Choroid plexus epithelial cell (primary cell): ENCODE measurements at regions not wholly inside any gene's neighbourhood (a gene's known extent, or its start where the extent isn't known, plus 50 kb on each side); places are given as distances from the start of the nearest gene placed in this dataset.

Experiments used
- DNase-seq: peaks from one replicate; pipeline ENCODE4 v3.0.0-alpha.2; 2010; ENCODE audit warnings: low read depth
- H3K4me3 ChIP-seq: 2 replicates; pipeline ENCODE4 v1.5.1; 2011; ENCODE audit warnings: low read depth, mild to moderate bottlenecking, control low read depth, low read length, moderate library complexity
- TF ChIP-seq, protein P1 (sequence below): conservative IDR thresholded peaks from 2 replicates; pipeline ENCODE4 v1.5.1; 2011; ENCODE audit warnings: low read depth, mild to moderate bottlenecking, control low read depth, inconsistent platforms, low read length, moderate library complexity

DNA sequence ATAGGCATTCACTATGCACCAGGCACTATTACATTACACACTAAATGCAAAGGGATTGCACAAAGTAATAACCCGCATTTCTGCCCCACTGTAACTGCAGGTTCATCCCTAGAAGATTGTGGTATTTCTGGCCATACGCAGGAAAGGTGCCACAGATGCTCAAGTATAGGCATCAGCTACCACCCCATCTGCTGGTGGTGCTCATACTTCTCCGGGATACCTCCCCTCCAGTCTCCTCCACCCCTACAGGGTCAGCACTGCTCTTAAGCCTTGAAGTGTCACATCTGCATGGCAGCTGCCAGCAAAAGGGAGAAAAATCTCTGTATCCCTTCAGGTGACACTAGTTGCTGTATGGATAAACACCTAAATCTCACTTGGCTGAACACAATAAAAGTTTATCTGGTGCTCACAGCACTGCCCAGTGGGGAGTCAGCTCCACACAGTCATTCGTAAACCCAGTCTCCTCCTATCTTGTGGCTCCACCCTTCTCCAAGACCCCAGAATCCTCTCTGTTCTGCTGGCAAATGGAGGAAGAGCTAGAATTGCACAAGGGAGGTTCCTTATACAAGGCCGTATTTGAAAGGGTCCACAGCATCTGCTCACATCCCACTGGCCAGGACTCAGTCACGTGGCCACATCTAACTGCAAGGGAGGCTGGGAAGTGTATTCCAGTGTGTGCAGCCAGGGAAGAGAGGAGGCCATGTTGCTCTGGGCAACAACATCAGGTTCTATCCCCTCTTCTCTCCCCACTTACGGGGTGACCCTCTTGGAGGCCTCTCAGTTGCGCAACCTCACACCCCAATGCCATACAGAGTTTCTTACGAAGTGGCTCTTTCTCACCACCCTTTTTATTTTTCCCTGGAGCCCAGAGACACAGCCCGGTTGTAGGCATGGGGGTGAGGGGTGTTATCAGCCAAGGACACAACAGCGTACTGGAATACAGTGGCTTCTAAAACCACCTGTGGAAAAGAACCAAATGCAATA is 114.7 kb downstream of the BUD13 start:
- no peak for DNase-seq
- no peak overlapping the region for H3K4me3 ChIP-seq
- TF ChIP-seq, protein P1, sequence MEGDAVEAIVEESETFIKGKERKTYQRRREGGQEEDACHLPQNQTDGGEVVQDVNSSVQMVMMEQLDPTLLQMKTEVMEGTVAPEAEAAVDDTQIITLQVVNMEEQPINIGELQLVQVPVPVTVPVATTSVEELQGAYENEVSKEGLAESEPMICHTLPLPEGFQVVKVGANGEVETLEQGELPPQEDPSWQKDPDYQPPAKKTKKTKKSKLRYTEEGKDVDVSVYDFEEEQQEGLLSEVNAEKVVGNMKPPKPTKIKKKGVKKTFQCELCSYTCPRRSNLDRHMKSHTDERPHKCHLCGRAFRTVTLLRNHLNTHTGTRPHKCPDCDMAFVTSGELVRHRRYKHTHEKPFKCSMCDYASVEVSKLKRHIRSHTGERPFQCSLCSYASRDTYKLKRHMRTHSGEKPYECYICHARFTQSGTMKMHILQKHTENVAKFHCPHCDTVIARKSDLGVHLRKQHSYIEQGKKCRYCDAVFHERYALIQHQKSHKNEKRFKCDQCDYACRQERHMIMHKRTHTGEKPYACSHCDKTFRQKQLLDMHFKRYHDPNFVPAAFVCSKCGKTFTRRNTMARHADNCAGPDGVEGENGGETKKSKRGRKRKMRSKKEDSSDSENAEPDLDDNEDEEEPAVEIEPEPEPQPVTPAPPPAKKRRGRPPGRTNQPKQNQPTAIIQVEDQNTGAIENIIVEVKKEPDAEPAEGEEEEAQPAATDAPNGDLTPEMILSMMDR, result no peak

GRCh38 chr11:116656011-116656410 is 116.8 kb downstream of the BUD13 start:
- H3K4me3 ChIP-seq, result no peak overlapping the region
- DNase-seq, result no peak
- TF ChIP-seq, protein P1, result no peak

DNA sequence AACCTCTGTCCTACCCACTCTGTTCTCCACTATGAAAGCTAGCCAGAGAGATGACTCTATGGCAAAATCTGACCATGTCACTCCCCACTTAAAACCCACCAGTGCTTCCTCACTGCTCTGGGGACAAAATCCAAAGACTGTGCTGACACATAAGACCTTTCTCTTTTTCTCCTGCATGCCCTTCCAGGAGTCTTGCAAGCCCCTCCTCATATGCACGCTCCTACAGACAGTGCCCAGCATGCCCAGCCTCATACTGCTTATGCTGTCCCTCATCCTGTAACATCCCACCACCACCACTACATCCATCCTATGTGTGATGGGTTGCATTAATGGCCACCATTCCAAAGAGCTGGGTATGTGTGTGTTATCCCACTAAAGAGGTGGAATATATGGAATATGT is 118.3 kb downstream of the BUD13 start:
- no peak overlapping the region for H3K4me3 ChIP-seq
- DNase-seq, result no peak
- TF ChIP-seq, protein P1, result no peak

GRCh38 chr11:116653206-116653605 is 119.6 kb downstream of the BUD13 start:
- TF ChIP-seq, protein P1, result no peak
- DNase-seq, result no peak
- no peak overlapping the region for H3K4me3 ChIP-seq

DNA sequence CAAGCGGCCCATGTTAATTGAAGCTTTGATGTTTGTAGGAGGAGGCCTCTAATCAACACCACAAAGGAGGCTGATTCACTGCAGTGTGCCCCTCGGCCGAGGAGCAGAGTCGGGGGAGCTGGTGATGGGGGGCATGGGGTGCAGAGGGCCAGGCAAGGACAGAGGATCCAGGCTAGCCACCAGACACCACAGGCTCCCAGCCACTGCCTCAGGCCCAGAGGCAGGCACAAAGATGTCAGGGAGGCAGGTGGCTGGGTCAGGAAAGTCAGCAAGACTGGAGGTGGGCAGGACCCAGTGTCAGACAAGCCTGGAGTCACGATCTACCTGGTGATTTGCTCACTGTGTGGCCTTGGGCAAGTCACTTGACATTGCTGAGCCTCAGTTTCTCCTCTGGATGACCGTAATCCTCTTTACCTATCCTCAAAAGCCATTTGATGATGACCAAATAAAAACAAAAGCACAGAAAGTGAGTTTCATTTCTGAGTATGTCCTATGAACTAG is 121.0 kb downstream of the BUD13 start:
- no peak overlapping the region for H3K4me3 ChIP-seq
- DNase-seq, result no peak
- TF ChIP-seq, protein P1, result no peak

- TF ChIP-seq, protein P1, result no peak
- no peak for DNase-seq
- no peak overlapping the region for H3K4me3 ChIP-seq
These were observed 121.6 kb downstream of the BUD13 start for GRCh38 chr11:116651098-116651736.
